Effector memory CD8-positive, alpha-beta T cell (primary cell): ENCODE measurements at regions not wholly inside any gene's neighbourhood (a gene's known extent, or its start where the extent isn't known, plus 50 kb on each side); places are given as distances from the start of the nearest gene placed in this dataset.

ENCODE experiments used
- ATAC-seq: fragments of 150-1000 bp; cut with Tn5 transposase; replicated peaks from 2 replicates; pipeline ENCODE4 v1.10.0; 2021; ENCODE audit warnings: mild to moderate bottlenecking, moderate library complexity
- DNase-seq, 3 experiments: peaks; one replicate each; pipeline ENCODE4 v3.0.0; 2021
- H3K27ac Mint-ChIP-seq, 2 donors: one replicate each; pipeline ENCODE4 v1.8.0; 2022; ENCODE audit warnings: mild to moderate bottlenecking in 2 of 2, mixed read lengths in 2 of 2, moderate library complexity in 2 of 2
- H3K27me3 Mint-ChIP-seq, 2 donors: one replicate each; pipeline ENCODE4 v1.8.0; 2022; ENCODE audit warnings: mixed read lengths in 2 of 2
- H3K36me3 Mint-ChIP-seq: one replicate; pipeline ENCODE4 v1.8.0; 2022; ENCODE audit warnings: mild to moderate bottlenecking, moderate library complexity, mixed read lengths; ENCODE audit not compliant: insufficient read depth
- H3K4me1 Mint-ChIP-seq, 2 donors: one replicate each; pipeline ENCODE4 v1.8.0; 2022; ENCODE audit warnings: low read depth in 2 of 2, mixed read lengths in 2 of 2
- H3K4me3 Mint-ChIP-seq, 2 donors: one replicate each; pipeline ENCODE4 v1.8.0; 2022; ENCODE audit warnings: mild to moderate bottlenecking in 2 of 2, mixed read lengths in 2 of 2, moderate library complexity in 2 of 2
- H3K9me3 Mint-ChIP-seq, 2 donors: one replicate each; pipeline ENCODE4 v1.8.0; 2022; ENCODE audit warnings: mixed read lengths in 2 of 2

GRCh38 chr1:166221316-166221715, 54.5 kb upstream of the FAM78B start:
- Mint-ChIP-seq H3K4me3 (no peak overlapping the region), H3K9me3 (peaks cover 16 to 42% of the 10 kb centered on the region in 2 donors), H3K36me3 (no peaks in the 10 kb centered on the region), H3K27me3 (no peaks in the 10 kb centered on the region), H3K27ac (no peak overlapping the region), H3K4me1 (no peaks in the 10 kb centered on the region)
- no peak for ATAC-seq
- no peak for DNase-seq

GRCh38 chr1:166233750-166234366, 67.1 kb upstream of the FAM78B start:
- H3K9me3 Mint-ChIP-seq = peaks cover 12 to 32% of the 10 kb centered on the region in 2 donors
- ATAC-seq = no peak
- no peak for DNase-seq
- no peaks in the 10 kb centered on the region for H3K36me3 Mint-ChIP-seq
- H3K4me3 Mint-ChIP-seq = no peak overlapping the region
- H3K27ac Mint-ChIP-seq = no peak overlapping the region
- peaks cover 0 to 10% of the 10 kb centered on the region in 2 donors for H3K27me3 Mint-ChIP-seq
- H3K4me1 Mint-ChIP-seq = no peaks in the 10 kb centered on the region

- H3K36me3 Mint-ChIP-seq = no peaks in the 10 kb centered on the region
- ATAC-seq = no peak
- H3K9me3 Mint-ChIP-seq = peaks cover 9 to 23% of the 10 kb centered on the region in 2 donors
- no peak for DNase-seq
- no peak overlapping the region for H3K27ac Mint-ChIP-seq
- peaks cover 0 to 10% of the 10 kb centered on the region in 2 donors for H3K27me3 Mint-ChIP-seq
- no peaks in the 10 kb centered on the region for H3K4me1 Mint-ChIP-seq
- no peak overlapping the region for H3K4me3 Mint-ChIP-seq
Measured at GRCh38 chr1:166235728-166236127, 68.9 kb upstream of the FAM78B start.

GRCh38 chr1:166237675-166238074, 70.9 kb upstream of the FAM78B start:
- H3K27ac Mint-ChIP-seq = no peak overlapping the region
- ATAC-seq (no peak), DNase-seq (no peak)
- no peak overlapping the region for H3K4me3 Mint-ChIP-seq
- H3K36me3 Mint-ChIP-seq = no peaks in the 10 kb centered on the region
- peaks cover 5 to 19% of the 10 kb centered on the region in 2 donors for H3K9me3 Mint-ChIP-seq
- no peaks in the 10 kb centered on the region for H3K4me1 Mint-ChIP-seq
- peaks cover 0 to 10% of the 10 kb centered on the region in 2 donors for H3K27me3 Mint-ChIP-seq

GRCh38 chr1:166253076-166253779, 86.4 kb upstream of the FAM78B start:
- H3K27ac Mint-ChIP-seq = no peak overlapping the region
- ATAC-seq (no peak), DNase-seq (no peak)
- peaks cover 4% of the 10 kb centered on the region for H3K36me3 Mint-ChIP-seq
- peaks cover 8 to 42% of the 10 kb centered on the region in 2 donors for H3K9me3 Mint-ChIP-seq
- H3K27me3 Mint-ChIP-seq = no peaks in the 10 kb centered on the region
- H3K4me3 Mint-ChIP-seq = no peak overlapping the region
- no peaks in the 10 kb centered on the region for H3K4me1 Mint-ChIP-seq

- Mint-ChIP-seq H3K36me3 (no peaks in the 10 kb centered on the region), H3K4me3 (no peak overlapping the region), H3K4me1 (no peaks in the 10 kb centered on the region), H3K27me3 (no peaks in the 10 kb centered on the region), H3K9me3 (peaks cover 4 to 42% of the 10 kb centered on the region in 2 donors), H3K27ac (no peak overlapping the region)
- no peak for ATAC-seq
- DNase-seq = no peak
Measured at GRCh38 chr1:166258017-166258416, 91.2 kb upstream of the FAM78B start.

GRCh38 chr1:166261511-166261910, 94.7 kb upstream of the FAM78B start:
- Mint-ChIP-seq H3K36me3 (no peaks in the 10 kb centered on the region), H3K4me1 (no peaks in the 10 kb centered on the region), H3K9me3 (peaks cover 1 to 23% of the 10 kb centered on the region in 2 donors), H3K27ac (no peak overlapping the region), H3K27me3 (peaks cover 0 to 6% of the 10 kb centered on the region in 2 donors), H3K4me3 (no peak overlapping the region)
- no peak for DNase-seq
- no peak for ATAC-seq

- DNase-seq (no peak), ATAC-seq (no peak)
- Mint-ChIP-seq H3K4me3 (no peak overlapping the region), H3K27ac (no peak overlapping the region), H3K9me3 (peaks cover 6 to 10% of the 10 kb centered on the region in 2 donors), H3K4me1 (no peaks in the 10 kb centered on the region), H3K36me3 (no peaks in the 10 kb centered on the region), H3K27me3 (peaks cover 0 to 5% of the 10 kb centered on the region in 2 donors)
Measured at GRCh38 chr1:166270476-166271150, 103.8 kb upstream of the FAM78B start.

- ATAC-seq (no peak), DNase-seq (no peak)
- Mint-ChIP-seq H3K4me1 (no peaks in the 10 kb centered on the region), H3K4me3 (no peak overlapping the region), H3K27ac (no peak overlapping the region), H3K9me3 (peaks cover 7 to 12% of the 10 kb centered on the region in 2 donors), H3K27me3 (peaks cover 0 to 4% of the 10 kb centered on the region in 2 donors), H3K36me3 (no peaks in the 10 kb centered on the region)
Measured at GRCh38 chr1:166271151-166271538, 104.3 kb upstream of the FAM78B start.

GRCh38 chr1:166272155-166272554, 105.4 kb upstream of the FAM78B start:
- Mint-ChIP-seq H3K27me3 (peaks cover 0 to 7% of the 10 kb centered on the region in 2 donors), H3K4me1 (no peaks in the 10 kb centered on the region), H3K27ac (no peak overlapping the region), H3K9me3 (peaks cover 11 to 13% of the 10 kb centered on the region in 2 donors), H3K36me3 (no peaks in the 10 kb centered on the region), H3K4me3 (no peak overlapping the region)
- no peak for DNase-seq
- no peak for ATAC-seq

GRCh38 chr1:166272851-166273250, 106.0 kb upstream of the FAM78B start:
- peaks cover 10 to 13% of the 10 kb centered on the region in 2 donors for H3K9me3 Mint-ChIP-seq
- no peaks in the 10 kb centered on the region for H3K4me1 Mint-ChIP-seq
- H3K27ac Mint-ChIP-seq = no peak overlapping the region
- no peak overlapping the region for H3K4me3 Mint-ChIP-seq
- no peaks in the 10 kb centered on the region for H3K36me3 Mint-ChIP-seq
- DNase-seq (no peak), ATAC-seq (no peak)
- H3K27me3 Mint-ChIP-seq = peaks cover 0 to 7% of the 10 kb centered on the region in 2 donors

GRCh38 chr1:166273618-166274017, 106.8 kb upstream of the FAM78B start:
- Mint-ChIP-seq H3K36me3 (no peaks in the 10 kb centered on the region), H3K4me1 (no peaks in the 10 kb centered on the region), H3K9me3 (peaks cover 10 to 17% of the 10 kb centered on the region in 2 donors), H3K27me3 (peaks cover 0 to 7% of the 10 kb centered on the region in 2 donors), H3K4me3 (no peak overlapping the region), H3K27ac (no peak overlapping the region)
- DNase-seq = no peak
- no peak for ATAC-seq

- DNase-seq (no peak), ATAC-seq (no peak)
- H3K36me3 Mint-ChIP-seq = no peaks in the 10 kb centered on the region
- H3K9me3 Mint-ChIP-seq = peaks cover 0 to 12% of the 10 kb centered on the region in 2 donors
- no peak overlapping the region for H3K4me3 Mint-ChIP-seq
- no peaks in the 10 kb centered on the region for H3K4me1 Mint-ChIP-seq
- H3K27ac Mint-ChIP-seq = no peak overlapping the region
- H3K27me3 Mint-ChIP-seq = no peaks in the 10 kb centered on the region
Measured at GRCh38 chr1:166282391-166283137, 115.8 kb upstream of the FAM78B start.
